Nephron (organoid): ENCODE measurements at regions not wholly inside any gene's neighbourhood (a gene's known extent, or its start where the extent isn't known, plus 50 kb on each side); places are given as distances from the start of the nearest gene placed in this dataset.

Experiments used
- H3K27ac Mint-ChIP-seq, 3 experiments: 2 replicates each; pipeline ENCODE4 v1.8.0; 2020; ENCODE audit warnings: mixed read lengths in 3 of 3, mild to moderate bottlenecking in 2 of 3, moderate library complexity in 1 of 3
- H3K27me3 Mint-ChIP-seq: 2 replicates; pipeline ENCODE4 v1.8.0; 2021; ENCODE audit warnings: low read depth, mild to moderate bottlenecking, moderate library complexity, mixed read lengths
- H3K36me3 Mint-ChIP-seq: 2 replicates; pipeline ENCODE4 v1.8.0; 2020; ENCODE audit warnings: low read depth, mixed read lengths
- H3K4me1 Mint-ChIP-seq: 2 replicates; pipeline ENCODE4 v1.8.0; 2020; ENCODE audit warnings: mixed read lengths
- H3K4me3 Mint-ChIP-seq, 3 experiments: 2 replicates each; pipeline ENCODE4 v1.8.0; 2020; ENCODE audit warnings: mild to moderate bottlenecking in 3 of 3, mixed read lengths in 3 of 3, moderate library complexity in 2 of 3
- H3K9me3 Mint-ChIP-seq: 2 replicates; pipeline ENCODE4 v1.8.0; 2020; ENCODE audit warnings: mixed read lengths
- TF ChIP-seq, protein P1 (sequence below), 3 experiments: fragments of 200-600 bp; sonication (generic); IDR thresholded peaks; one replicate each; pipeline ENCODE4 v1.5.0; 2021; ENCODE audit warnings: antibody characterized with exemption in 3 of 3; ENCODE audit not compliant: unreplicated experiment in 3 of 3

GRCh38 chr12:125201090-125201489, 135.9 kb downstream of the AACS start:
- H3K4me3 Mint-ChIP-seq, result no peak overlapping the region
- peaks cover 3% of the 10 kb centered on the region for H3K9me3 Mint-ChIP-seq
- peaks cover 58% of the 10 kb centered on the region for H3K27me3 Mint-ChIP-seq
- no peaks in the 10 kb centered on the region for H3K4me1 Mint-ChIP-seq
- no peaks in the 10 kb centered on the region for H3K36me3 Mint-ChIP-seq
- no peak overlapping the region for H3K27ac Mint-ChIP-seq
- TF ChIP-seq, protein P1, sequence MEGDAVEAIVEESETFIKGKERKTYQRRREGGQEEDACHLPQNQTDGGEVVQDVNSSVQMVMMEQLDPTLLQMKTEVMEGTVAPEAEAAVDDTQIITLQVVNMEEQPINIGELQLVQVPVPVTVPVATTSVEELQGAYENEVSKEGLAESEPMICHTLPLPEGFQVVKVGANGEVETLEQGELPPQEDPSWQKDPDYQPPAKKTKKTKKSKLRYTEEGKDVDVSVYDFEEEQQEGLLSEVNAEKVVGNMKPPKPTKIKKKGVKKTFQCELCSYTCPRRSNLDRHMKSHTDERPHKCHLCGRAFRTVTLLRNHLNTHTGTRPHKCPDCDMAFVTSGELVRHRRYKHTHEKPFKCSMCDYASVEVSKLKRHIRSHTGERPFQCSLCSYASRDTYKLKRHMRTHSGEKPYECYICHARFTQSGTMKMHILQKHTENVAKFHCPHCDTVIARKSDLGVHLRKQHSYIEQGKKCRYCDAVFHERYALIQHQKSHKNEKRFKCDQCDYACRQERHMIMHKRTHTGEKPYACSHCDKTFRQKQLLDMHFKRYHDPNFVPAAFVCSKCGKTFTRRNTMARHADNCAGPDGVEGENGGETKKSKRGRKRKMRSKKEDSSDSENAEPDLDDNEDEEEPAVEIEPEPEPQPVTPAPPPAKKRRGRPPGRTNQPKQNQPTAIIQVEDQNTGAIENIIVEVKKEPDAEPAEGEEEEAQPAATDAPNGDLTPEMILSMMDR (IDR thresholded peaks at IDR 0.05; ENCODE audit: unreplicated experiment in 3 of 3), result no peak

GRCh38 chr12:125201940-125202339, 136.7 kb downstream of the AACS start:
- Mint-ChIP-seq H3K27ac (no peak overlapping the region), H3K36me3 (no peaks in the 10 kb centered on the region), H3K4me1 (no peaks in the 10 kb centered on the region), H3K9me3 (peaks cover 3% of the 10 kb centered on the region), H3K27me3 (peaks cover 56% of the 10 kb centered on the region), H3K4me3 (no peak overlapping the region)
- TF ChIP-seq, protein P1 (IDR thresholded peaks at IDR 0.05; ENCODE audit: unreplicated experiment in 3 of 3), result no peak

- no peak overlapping the region for H3K27ac Mint-ChIP-seq
- no peaks in the 10 kb centered on the region for H3K36me3 Mint-ChIP-seq
- peaks cover 3% of the 10 kb centered on the region for H3K9me3 Mint-ChIP-seq
- no peaks in the 10 kb centered on the region for H3K4me1 Mint-ChIP-seq
- H3K4me3 Mint-ChIP-seq, result no peak overlapping the region
- peaks cover 52% of the 10 kb centered on the region for H3K27me3 Mint-ChIP-seq
- TF ChIP-seq, protein P1 (IDR thresholded peaks at IDR 0.05; ENCODE audit: unreplicated experiment in 3 of 3), result no peak
Measured at GRCh38 chr12:125202421-125202820, 137.2 kb downstream of the AACS start.

DNA sequence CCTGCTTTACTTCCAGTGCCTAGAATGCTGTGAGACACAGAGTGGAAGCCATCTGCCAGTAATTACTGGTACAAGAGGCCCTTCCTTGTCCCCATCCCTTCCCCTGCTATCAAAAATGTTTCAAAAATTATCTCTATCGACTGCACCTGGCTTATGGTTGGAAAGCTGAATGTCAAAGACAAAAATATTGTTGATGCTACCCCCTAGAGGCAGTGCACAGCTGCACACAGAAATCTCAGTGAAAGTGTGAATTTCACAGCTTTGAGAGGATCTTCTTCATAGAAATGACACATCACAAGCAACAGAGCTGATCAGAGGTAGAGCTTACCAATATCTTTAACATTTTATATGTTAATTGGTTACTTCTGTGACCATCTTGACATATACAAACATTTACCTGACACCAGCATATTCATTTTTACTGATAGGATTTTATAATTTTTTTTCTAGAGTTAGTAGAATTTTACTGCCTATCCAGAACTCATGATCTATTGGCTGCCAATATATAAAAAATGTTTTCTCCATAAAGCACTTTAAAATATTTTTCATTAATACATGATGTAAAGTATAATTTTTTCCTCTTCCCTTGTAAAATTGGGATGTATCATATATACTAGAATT, 138.0 kb downstream of the AACS start:
- TF ChIP-seq, protein P1 (IDR thresholded peaks at IDR 0.05; ENCODE audit: unreplicated experiment in 3 of 3), result peak; percentile 32 to 49 (median 38)
- Mint-ChIP-seq H3K36me3 (no peaks in the 10 kb centered on the region), H3K9me3 (peaks cover 6% of the 10 kb centered on the region), H3K27ac (no peak overlapping the region), H3K4me3 (no peak overlapping the region), H3K4me1 (no peaks in the 10 kb centered on the region), H3K27me3 (peaks cover 56% of the 10 kb centered on the region)

DNA sequence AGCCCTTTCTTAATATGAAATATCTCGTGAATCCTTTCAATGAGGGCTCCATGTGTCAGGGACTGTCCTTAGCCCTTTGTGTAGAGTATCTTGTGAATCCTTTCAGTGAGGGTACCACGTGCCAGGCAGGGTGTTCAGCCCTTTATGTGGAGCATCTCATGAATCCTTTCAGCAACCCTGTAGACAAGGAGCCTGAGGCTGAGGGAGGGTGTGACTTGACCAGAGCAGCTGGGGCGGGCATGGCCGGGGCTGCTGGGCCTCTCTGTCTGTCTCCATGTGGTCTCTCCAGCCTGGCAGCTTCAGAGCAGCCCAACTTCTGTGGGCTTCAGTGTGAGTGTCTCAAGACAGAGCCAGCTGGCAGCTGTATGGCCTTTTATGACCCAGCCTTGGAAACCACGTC, 140.2 kb downstream of the AACS start:
- H3K36me3 Mint-ChIP-seq, result no peaks in the 10 kb centered on the region
- H3K27ac Mint-ChIP-seq, result no peak overlapping the region
- no peaks in the 10 kb centered on the region for H3K4me1 Mint-ChIP-seq
- H3K27me3 Mint-ChIP-seq, result peaks cover 52% of the 10 kb centered on the region
- peaks cover 6% of the 10 kb centered on the region for H3K9me3 Mint-ChIP-seq
- TF ChIP-seq, protein P1 (IDR thresholded peaks at IDR 0.05; ENCODE audit: unreplicated experiment in 3 of 3), result no peak
- H3K4me3 Mint-ChIP-seq, result no peak overlapping the region

DNA sequence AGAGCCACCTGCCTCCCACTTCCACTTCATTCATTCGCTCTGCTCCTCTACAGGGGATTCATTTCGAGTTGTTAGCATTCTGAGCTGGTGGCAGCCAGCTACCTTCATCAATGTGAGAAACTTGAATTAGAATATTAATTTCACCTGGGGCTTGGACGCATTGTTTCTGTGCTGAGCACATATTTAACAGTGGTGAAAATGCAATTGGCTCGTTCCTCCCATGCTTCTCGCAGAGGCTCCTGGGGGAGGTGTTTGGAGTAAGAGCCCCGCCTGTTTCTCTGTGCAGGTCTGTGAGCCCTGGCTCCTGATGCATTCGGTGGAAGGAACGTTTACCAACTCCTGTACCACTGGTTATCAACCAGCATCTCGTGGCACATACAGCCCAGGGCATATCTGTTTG, 141.5 kb downstream of the AACS start:
- Mint-ChIP-seq H3K9me3 (peaks cover 6% of the 10 kb centered on the region), H3K27me3 (peaks cover 54% of the 10 kb centered on the region), H3K27ac (no peak overlapping the region), H3K4me1 (no peaks in the 10 kb centered on the region), H3K4me3 (no peak overlapping the region), H3K36me3 (no peaks in the 10 kb centered on the region)
- TF ChIP-seq, protein P1 (IDR thresholded peaks at IDR 0.05; ENCODE audit: unreplicated experiment in 3 of 3), result no peak
